Activated CD8-positive, alpha-beta memory T cell treated with anti-CD3 and anti-CD28 coated beads for 4 hours (primary cell): ENCODE measurements at regions not wholly inside any gene's neighbourhood (a gene's known extent, or its start where the extent isn't known, plus 50 kb on each side); places are given as distances from the start of the nearest gene placed in this dataset.

ENCODE experiments used
- DNase-seq, 2 donors: peaks; one replicate each; pipeline ENCODE4 v3.0.0-alpha.2; 2020; ENCODE audit warnings: low read depth in 2 of 2

DNA sequence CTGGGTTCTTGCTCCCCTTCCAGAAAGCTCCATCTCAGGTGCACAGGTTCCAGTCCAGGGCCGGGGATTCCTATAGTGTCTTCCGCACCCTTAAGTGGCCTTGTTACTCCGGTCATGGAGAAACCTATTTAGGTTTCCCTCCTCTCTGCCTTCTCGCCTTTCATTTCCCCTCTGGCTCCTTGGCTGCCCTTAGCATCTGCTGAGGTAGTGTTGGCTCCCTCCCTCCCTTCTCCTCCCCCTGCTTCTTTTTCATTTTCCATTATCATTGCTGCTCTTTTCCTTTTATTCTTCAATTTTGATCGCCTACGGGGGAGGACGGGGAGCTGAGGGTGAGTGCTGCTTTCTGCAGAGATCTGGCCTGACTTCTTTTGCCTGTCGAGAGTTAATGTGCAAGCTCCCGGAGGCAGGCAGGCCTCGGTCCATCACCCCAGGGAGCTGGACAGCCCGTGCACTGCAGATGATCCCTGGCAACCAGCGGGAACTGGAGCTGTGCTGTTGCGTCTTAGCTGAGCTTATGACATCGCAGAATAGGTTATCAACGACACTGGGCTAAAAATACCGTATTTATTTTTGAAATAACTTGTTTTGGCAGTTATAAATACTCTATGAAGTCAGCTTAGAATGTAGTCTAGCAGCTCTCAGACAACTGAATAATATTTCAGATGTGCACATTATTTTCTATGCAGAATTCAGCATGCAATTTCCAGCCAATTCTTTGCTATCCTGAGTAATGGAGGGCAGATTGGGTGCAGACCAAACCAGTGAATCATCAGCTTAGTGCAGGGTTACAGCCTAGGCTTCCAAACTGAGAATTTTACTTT is 141.9 kb downstream of the SLC4A3 start:
- no peak for DNase-seq

DNA sequence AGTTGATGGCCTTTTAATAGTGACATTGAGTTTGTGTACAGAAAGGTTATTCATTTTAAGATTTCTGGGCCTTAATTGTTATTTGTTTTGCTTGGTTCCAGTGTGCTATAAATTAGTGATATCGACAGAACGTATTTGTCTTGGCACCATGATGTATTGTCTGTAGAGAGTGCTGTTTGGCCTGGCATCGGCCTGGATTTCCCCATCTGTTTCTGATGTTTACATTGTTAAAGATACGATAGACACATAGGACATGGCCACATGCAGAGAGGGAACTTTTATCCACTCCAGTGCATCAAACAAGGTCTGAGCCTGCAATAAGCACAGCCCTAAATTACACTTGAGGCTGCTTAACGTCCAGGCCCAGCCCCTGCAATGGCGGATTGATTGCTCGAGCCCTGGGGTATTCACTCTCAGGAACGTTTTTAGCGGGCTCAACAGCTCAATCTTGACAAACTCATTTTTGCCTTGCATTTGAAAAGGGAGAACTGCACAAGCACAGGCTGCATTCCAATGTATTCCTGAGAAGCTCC is 144.7 kb downstream of the SLC4A3 start:
- no peak for DNase-seq

DNA sequence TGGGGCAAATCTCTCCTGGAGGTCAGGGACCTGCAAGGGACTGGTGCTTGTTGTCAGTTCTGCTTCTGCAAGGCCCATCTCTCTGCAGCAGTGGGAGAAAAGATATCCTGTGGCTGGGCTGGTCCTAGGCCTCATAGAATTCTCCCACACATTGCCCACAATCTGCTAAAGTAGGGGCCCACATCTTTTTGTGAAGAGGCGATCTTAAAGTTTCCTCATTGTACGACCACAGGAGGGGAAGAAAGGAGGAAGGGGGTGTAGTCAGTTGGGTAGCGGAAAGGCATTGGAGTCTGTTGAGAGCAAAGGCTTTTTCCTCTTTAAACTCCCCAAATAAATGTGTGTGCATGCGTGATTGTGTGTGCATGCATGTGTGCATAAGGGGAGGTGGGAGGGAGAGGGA is 145.3 kb downstream of the SLC4A3 start:
- no peak for DNase-seq

DNA sequence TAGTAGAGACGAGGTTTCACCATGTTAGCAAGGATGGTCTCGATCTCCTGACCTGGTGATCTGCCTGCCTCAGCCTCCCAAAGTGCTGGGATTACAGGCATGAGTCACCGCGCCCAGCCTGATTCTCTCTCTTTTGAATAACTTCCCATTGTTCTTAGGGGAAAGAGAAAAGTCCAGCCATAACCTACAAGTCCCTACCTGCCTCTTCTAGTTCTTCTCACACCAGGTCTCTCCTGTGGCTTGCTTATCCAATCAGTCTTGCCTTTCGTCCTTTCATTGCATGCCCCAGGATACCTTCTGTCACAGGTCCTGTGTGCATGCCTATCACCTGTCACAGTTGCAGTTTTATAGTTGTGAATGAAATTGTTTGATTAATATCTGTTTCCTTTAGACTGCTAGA is 148.1 kb downstream of the SLC4A3 start:
- no peak for DNase-seq

DNA sequence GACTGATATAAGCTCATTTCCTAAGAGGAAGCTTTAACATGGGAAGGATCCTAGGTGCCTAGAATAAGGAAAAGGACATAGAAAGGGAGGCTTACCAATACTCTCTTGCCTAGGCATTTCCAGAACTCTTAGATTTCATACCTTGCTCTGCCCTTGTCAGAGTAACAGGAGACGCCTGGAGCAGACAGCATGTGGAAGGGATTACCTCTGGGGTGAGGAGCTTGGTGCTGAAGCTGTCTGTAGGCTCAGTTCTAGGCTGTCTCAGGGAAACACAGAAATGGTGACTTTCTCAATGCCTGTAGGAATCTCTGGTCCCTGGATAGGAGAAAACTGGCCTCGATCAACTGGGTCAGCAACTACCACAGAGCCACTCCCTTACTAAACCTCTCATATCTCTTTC is 150.0 kb downstream of the SLC4A3 start:
- DNase-seq, result no peak

DNA sequence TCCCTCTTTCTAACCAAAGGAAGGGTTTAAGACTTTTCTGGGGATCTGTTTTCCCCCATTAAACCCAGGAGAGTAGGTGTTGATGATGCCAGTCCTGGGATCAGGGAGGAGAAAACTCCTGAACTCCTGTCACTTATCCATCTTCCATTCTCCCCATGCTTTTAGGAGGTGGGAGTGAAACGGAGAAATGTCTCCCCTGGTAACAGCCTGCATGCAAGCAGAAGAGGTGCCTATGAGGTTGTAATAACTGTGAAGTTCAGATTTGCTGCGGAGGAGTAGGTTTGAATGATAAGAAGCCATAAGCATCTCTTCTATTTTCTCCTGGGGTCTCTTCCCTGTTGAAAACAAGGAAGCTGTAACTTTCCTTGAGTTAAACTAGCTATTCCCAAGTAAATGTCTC is 150.8 kb downstream of the SLC4A3 start:
- no peak for DNase-seq

DNA sequence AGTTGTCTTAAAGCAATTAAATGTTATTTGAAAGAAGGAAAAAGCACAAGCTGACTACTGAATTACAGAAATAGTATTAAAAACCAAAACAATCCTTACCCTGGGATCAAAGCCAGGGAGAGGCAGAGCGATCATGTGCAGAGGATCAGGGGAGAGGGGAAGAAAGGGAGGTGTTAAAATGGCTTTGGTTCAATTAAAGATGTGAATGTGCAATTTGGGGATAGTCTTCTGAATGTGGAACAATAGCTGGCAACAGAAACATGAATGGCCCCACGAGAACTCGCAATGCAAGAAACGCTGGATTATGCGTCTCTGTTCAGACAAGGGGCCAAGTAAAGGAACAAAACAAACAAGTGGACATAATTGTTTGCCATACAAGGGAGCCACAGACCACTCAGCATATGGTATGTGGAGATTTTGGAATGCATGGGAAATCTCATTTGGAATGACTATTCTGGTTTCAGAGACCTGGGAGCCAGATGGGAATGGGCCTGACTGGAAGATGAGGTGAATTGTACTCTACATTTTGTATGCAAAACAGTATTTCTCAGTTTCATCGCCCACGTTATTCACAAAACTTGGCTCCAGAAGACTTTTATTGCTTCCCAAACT is 155.4 kb downstream of the SLC4A3 start:
- DNase-seq, result no peak

DNA sequence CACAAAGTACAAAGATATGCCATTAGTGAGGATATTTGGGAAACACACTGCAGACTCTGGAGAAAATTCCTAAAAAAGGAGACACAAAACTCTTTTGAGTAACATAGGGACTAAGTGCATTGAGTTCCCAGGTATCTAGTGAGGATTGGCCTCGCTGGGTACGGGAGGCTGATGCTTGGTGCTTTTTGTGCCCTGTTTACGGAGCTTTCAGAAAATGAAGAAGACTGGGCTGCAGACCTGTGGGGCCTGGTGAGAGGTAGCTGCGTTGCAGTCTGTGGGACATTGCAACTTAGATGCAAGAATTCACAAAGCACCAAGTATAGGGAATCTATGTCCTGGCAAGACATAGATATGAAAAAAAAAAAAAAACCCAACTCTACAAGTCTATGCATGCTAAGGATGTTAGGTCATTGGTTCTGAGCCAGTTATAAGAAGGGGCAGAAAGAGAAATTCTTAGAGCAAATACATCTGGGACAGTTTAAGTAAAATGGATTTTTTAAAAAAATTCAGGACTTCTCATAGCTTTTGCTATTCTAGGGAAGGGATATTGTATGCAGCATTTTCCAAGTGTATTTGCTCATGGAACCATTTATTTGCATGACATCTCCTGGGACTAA is 156.0 kb downstream of the SLC4A3 start:
- no peak for DNase-seq

DNA sequence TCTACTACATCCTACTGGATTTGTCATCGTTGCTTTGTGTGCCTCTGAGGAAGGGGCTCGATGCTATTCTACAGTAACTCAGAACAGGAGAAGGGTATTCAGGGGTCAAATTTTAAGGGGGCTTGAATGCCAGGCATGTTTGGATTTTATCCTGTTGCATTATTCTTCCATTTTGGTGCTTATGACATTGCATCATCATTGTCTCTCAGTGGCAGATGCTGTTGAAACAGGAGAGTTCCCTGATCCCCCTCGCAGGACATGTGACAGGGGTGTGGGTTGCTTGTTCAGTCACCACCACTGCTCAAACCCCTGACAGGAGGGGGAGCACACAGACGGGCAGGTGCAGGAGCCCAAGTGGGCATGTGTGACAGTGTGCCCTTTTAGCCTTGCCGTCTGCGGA is 156.7 kb downstream of the SLC4A3 start:
- no peak for DNase-seq

DNA sequence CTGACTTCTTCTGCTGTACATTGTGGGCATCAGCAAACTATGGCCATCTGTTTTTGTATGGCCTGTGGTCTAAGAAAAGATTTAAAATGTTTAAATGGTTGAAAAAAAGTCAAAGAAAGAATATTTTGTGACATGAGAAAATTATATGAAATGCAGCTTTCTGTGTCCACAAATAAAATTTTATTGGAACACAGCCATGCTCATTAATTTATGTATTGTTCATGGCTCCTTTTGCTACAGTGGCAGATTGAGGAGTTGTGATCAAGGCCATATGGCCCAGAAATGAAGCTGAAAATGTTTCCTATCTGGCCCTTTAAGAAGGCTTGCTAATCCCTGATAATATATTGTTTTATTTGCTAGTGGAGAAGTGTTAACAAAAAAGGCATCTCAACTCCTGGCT is 162.0 kb downstream of the SLC4A3 start:
- DNase-seq, result no peak

DNA sequence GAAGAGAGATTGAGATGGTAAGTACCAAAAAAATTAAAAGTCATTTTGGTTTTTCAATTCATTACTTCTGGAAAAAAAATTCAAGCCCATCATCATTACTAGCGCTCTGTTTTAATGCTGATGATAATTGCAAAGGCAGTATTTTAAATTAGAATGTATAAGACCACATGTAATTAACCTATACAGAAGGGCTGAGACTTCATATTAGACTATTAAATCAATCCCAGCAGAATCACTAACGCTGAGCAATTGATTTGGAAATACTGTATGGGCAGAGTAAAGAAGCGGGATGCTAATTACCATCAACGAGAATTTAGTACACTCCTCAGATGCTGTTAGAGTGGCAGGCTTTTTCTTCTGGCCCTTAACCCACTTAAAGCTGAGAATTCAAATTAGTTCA is 165.0 kb downstream of the SLC4A3 start:
- DNase-seq, result no peak

DNA sequence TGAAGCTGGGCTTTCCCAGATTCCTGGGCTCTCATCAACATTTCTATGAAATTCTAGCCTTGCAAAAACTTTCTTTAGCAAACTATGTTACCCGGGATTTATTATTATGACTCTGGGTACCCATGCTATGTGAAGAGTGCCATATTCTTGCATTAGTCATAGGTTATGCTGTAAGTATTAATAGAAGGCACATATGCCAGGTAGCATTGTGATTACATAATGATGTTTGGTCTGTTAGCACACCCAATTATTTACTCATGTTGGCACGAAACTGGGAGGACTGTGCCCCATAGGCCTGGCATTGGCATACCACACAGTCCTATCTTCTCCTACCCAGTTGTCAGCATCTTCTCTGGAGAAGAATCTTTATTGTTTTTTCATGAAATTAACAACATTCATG is 171.0 kb downstream of the SLC4A3 start:
- no peak for DNase-seq

DNA sequence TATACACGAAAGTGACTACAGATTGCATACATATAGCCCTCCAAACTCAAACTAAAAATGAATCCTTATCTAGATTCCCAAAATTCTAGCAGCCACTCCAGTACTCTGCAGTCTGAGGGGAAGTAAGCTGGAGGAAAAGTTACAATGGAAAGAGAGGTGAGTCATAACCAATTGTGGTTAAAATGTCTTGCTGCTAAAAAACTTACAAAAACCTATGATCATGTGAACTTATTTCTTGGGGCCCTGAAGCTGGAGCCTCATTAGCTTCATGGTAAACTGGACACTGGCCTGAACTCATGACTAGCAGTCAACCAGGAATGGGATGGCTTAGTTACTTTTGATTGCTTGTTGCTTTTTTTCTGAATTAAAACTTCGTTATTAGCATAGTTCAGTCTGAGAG is 175.9 kb downstream of the SLC4A3 start:
- no peak for DNase-seq

DNA sequence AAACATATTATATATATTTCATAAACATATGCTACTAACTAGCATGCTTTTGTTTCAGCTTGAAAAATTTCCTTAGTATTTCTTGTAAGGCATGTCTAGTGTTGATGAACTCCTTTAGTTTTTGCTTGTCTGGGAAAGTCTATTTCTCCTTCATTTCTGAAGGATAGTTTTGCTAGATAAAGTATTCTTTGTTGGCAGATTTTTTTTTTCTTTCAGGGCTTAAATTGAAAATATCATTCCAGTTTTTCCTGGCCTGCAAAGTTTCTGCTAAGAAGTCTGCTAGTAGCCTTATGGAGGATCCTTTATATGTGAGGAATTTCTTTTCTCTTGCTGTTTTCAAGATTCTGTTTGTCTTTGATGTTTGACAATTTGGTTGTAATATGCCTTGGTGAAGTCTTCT is 183.5 kb downstream of the SLC4A3 start:
- DNase-seq, result no peak

DNA sequence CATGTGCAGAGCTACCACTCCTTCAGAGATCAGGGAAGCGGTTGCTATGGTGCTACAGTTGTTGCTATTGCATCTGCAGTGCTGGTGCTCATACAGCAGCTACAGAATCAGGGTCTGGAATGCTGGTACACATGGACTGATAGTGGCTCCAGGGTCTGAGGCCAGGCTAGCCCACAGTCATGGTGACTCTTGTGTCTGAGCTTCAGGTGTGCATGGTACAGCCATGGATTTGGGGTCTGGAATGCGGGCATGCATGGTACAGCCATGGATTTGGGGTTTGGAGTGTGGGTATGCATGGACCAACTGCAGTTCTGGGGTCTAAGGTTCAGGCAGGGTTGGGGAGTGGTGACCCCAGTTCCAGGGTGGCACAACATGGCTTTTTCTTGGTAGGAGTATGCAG is 185.2 kb downstream of the SLC4A3 start:
- no peak for DNase-seq

DNA sequence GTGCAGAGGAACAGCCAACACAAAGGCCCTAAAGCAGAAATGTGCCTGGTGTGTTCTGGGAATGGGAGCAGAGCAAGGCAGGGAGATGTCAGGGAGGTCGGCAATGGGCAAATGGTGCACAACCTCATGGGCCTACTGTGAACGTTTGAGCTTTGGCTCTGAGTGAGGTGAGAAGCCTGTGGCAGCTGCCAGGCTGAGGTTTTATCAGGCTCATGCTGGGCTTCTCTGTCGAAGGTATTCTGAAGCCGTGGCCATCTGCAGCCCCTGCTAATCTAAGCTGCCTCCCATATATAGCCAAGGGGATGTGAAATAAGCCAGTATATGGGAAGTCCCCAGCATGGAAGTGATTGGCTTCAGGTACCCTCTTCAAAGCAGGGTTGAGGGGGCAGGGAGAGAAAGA is 193.3 kb downstream of the SLC4A3 start:
- DNase-seq, result no peak

DNA sequence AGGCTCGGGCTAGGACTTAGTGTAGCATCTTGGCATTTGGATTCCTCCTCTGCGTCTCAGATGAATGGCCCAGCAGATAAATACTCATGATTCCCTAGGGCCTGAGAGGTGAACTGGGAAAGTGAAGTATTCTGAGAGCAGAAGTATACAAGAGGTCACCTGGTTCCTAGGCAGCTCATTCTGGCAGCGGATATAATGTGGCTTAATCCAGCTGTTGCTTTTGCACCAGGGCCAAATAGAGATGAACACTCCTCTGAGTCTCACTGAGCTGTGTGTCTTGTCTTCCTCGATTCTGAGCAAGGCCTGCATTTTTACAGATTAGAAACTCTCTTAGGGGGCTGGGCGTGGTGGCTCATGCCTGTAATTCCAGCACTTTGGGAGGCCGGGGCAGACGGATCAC is 196.1 kb downstream of the SLC4A3 start:
- DNase-seq, result no peak

DNA sequence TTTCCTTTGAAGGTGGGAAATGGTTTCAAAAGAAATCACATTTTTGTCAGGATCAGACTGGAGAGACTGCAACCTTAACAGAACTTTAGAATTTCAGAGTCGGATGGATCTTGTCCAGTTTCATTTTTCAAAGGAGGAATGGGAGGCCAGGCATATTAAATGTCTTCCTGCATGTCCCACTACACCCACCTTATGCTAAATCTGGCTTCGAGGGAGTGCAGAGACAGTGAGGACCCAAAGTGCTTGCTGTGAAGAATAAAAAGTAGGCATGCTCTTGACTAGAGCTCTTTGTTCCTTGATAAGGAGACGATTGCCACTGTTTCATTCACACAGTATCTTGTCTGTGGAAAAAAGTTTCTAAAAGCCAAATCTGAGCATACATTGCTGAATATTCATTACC is 197.6 kb downstream of the SLC4A3 start:
- no peak for DNase-seq

DNA sequence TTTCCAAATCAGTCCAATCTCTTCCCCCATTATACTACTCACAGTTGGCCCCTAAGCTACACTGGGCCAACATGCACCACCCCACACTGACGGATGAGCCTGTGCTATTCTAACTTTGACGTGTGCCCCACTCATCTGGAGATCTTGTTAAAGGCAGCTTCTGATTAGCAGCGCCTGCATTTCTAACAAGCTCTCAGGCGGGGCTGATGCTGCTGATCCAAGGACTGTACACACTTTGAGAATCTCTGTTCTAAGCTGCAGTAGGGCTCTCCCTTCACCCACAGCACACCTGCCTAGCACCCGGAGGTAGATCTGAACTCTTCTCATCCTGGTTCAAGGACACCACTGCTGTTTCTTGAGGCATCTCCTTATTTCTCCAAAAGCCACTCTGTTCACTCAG is 200.7 kb downstream of the SLC4A3 start:
- DNase-seq, result no peak

DNA sequence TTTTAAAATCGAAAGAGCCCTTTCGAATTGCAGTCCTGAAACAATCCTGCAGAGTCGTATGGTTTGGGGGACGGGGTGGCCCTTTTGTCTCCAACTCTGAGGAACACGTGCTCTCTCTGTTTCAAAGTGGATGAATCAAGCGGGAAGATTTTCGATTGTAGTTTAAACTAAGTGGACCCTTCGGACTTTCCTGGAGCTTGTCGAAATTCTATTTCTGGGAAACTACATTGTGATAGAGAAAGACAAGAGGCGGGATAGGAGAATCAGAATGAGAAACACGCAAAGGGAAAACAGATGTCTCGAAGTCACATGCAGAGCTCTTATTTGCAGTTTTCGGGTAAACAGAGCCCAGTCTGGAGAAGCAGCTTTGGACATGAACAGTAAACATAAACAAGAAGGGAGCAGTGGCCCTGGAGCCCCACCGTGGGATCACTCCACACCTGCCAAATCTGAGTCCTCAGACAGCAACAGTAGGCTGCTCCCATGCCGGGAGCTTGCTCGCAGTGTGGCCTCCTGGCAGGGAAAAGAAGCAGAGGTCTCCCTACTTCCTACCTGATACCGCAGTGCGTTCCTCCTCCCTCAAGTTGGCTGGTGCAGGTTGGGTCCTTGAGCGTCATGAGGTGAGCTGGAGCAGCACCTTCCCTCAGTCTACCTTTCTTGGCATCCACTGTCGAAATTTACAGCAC is 202.4 kb downstream of the SLC4A3 start:
- no peak for DNase-seq

DNA sequence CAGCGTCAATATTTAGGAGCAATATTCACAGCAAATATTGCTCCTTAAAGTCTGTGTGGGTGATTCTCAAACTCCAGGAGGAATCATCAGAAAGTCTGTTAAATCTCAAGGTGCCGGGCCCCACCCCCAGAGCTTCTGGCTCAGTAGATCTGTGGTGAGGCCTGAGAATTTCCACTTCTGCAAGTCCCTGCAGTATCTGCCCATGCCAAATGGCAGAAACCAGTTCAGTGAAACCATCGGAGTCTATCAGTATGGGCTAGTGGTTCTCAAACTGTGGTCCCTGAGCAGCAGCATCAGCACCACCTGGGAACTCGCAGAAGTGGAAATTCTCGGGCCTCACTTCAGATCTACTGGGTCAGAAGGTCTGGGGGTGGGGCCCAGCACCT is 202.9 kb downstream of the SLC4A3 start:
- DNase-seq, result no peak

DNA sequence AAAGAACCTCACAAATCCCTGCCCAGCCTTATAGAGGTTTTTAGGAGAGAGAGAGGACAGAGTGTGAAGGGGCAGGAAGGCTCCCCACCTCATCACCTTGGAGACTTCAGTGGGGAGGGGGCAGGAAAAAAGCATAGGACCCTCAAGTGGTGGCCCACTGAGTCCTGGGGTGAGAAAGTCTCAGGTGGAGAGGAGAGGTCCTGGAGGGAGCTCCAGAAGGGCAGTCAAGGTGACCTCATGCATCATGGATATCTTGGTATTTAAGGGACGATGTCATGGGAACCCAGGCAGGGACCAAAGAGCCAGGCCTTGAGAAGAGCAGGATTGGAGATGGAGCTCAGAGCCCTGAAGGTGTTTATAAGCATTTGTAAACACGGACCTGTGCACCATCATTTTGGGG is 204.5 kb downstream of the SLC4A3 start:
- no peak for DNase-seq

DNA sequence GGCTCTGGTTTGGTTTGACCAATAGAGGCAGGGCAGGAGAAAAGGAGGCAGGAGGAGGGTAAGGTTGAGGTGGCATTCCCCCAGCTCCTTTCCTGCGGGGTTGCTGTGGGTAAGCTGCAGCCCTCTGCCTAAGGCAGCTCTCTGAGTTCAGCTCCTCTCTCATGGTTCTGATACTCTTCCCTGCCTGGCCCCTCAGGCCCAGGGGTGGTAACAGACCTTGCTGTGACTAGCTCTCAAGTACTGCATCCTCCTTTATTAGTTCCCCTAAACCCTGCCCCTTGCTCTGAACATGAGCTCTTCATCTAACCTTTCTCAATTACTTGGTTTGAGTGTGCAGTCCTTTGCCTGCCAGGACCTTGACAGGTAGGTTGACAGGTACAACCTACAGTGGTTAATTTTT is 205.5 kb downstream of the SLC4A3 start:
- DNase-seq, result no peak
